GM21423 (cell line): ENCODE measurements at regions not wholly inside any gene's neighbourhood (a gene's known extent, or its start where the extent isn't known, plus 50 kb on each side); places are given as distances from the start of the nearest gene placed in this dataset.
"Not testable (repeated sequence)": the region's sequence is repeated elsewhere in the genome, so short reads cannot be mapped to it uniquely, and the experiment has no call there.

Source experiments
- ATAC-seq: cut with Tn5 transposase; IDR thresholded peaks from one replicate; pipeline ENCODE4 v1.9.1; 2021; ENCODE audit warnings: mild to moderate bottlenecking, moderate library complexity; ENCODE audit not compliant: unreplicated experiment

GRCh38 chr12:47412601-47413236, 293.1 kb downstream of the RPAP3 start:
- ATAC-seq, result no peak

- ATAC-seq, result no peak
These were observed 293.9 kb downstream of the RPAP3 start for GRCh38 chr12:47411966-47412365.

GRCh38 chr12:47410862-47411261, 295.0 kb downstream of the RPAP3 start:
- no peak for ATAC-seq

- no peak for ATAC-seq
These were observed 295.4 kb downstream of the RPAP3 start for GRCh38 chr12:47410383-47410782.

- ATAC-seq, result no peak
These were observed 296.4 kb downstream of the RPAP3 start for GRCh38 chr12:47409310-47409987.

- peak; percentile 88 for ATAC-seq
These were observed 297.5 kb downstream of the RPAP3 start for GRCh38 chr12:47408171-47408871.

GRCh38 chr12:47407463-47408129, 298.2 kb downstream of the RPAP3 start:
- ATAC-seq, result no peak

- ATAC-seq, result no peak
These were observed 302.1 kb downstream of the RPAP3 start for GRCh38 chr12:47403681-47404080.

GRCh38 chr12:47401196-47401595, 304.6 kb downstream of the RPAP3 start:
- ATAC-seq, result not testable (repeated sequence)

- ATAC-seq, result no peak
These were observed 305.6 kb downstream of the RPAP3 start for GRCh38 chr12:47400266-47400665.

- ATAC-seq, result peak; percentile 44
These were observed 308.1 kb downstream of the RPAP3 start for GRCh38 chr12:47397664-47398281.

GRCh38 chr12:47396902-47397663, 308.7 kb downstream of the RPAP3 start:
- no peak for ATAC-seq

- no peak for ATAC-seq
These were observed 311.8 kb downstream of the RPAP3 start for GRCh38 chr12:47394070-47394469.

- no peak for ATAC-seq
These were observed 312.4 kb downstream of the RPAP3 start for GRCh38 chr12:47393403-47393790.

- ATAC-seq, result peak; percentile 33
These were observed 311.8 kb upstream of the AMIGO2 start for GRCh38 chr12:47391566-47391965.

- no peak for ATAC-seq
These were observed 309.0 kb upstream of the AMIGO2 start for GRCh38 chr12:47388712-47389111.

- no peak for ATAC-seq
These were observed 308.2 kb upstream of the AMIGO2 start for GRCh38 chr12:47387994-47388393.

- ATAC-seq, result no peak
These were observed 305.9 kb upstream of the AMIGO2 start for GRCh38 chr12:47385653-47386052.

- no peak for ATAC-seq
These were observed 304.2 kb upstream of the AMIGO2 start for GRCh38 chr12:47383942-47384341.

- no peak for ATAC-seq
These were observed 302.5 kb upstream of the AMIGO2 start for GRCh38 chr12:47382305-47382704.
